Ishikawa (cell line): ENCODE measurements at regions not wholly inside any gene's neighbourhood (a gene's known extent, or its start where the extent isn't known, plus 50 kb on each side); places are given as distances from the start of the nearest gene placed in this dataset.

Experiments
- CEBPB ChIP-seq: IDR thresholded peaks from 2 replicates; pipeline ENCODE4 v1.6.1; 2012
- CREB1 ChIP-seq: IDR thresholded peaks from 2 replicates; pipeline ENCODE4 v1.6.1; 2012; ENCODE audit warnings: low read depth
- EGR1 ChIP-seq: IDR thresholded peaks from 2 replicates; pipeline ENCODE4 v1.6.1; 2012
- EP300 ChIP-seq: IDR thresholded peaks from 2 replicates; pipeline ENCODE4 v1.6.1; 2012; ENCODE audit warnings: borderline replicate concordance
- FOXM1 ChIP-seq: IDR thresholded peaks from 2 replicates; pipeline ENCODE4 v1.6.1; 2012; ENCODE audit warnings: low read depth, borderline replicate concordance
- NFIC ChIP-seq: IDR thresholded peaks from 2 replicates; pipeline ENCODE4 v1.6.1; 2012
- RAD21 ChIP-seq: IDR thresholded peaks from 2 replicates; pipeline ENCODE4 v1.6.1; 2012; ENCODE audit warnings: low read depth
- TAF1 ChIP-seq: IDR thresholded peaks from 2 replicates; pipeline ENCODE4 v1.6.1; 2012; ENCODE audit warnings: low read depth, mild to moderate bottlenecking
- TCF12 ChIP-seq: IDR thresholded peaks from 2 replicates; pipeline ENCODE4 v1.6.1; 2012; ENCODE audit warnings: low read depth
- TEAD4 ChIP-seq: IDR thresholded peaks from 2 replicates; pipeline ENCODE4 v1.6.1; 2012
- YY1 ChIP-seq: IDR thresholded peaks from 2 replicates; pipeline ENCODE4 v1.6.1; 2012; ENCODE audit warnings: low read depth
- ZBTB7A ChIP-seq: IDR thresholded peaks from 2 replicates; pipeline ENCODE4 v1.6.1; 2012; ENCODE audit warnings: low read depth
- TF ChIP-seq, protein P1 (sequence below): IDR thresholded peaks from 2 replicates; pipeline ENCODE4 v1.6.1; 2012
- TF ChIP-seq, protein P2 (sequence below): IDR thresholded peaks from 2 replicates; pipeline ENCODE4 v1.6.1; 2012
- TF ChIP-seq, protein P3 (sequence below): IDR thresholded peaks from 2 replicates; pipeline ENCODE4 v1.6.1; 2012; ENCODE audit warnings: low read depth, mild to moderate bottlenecking

DNA sequence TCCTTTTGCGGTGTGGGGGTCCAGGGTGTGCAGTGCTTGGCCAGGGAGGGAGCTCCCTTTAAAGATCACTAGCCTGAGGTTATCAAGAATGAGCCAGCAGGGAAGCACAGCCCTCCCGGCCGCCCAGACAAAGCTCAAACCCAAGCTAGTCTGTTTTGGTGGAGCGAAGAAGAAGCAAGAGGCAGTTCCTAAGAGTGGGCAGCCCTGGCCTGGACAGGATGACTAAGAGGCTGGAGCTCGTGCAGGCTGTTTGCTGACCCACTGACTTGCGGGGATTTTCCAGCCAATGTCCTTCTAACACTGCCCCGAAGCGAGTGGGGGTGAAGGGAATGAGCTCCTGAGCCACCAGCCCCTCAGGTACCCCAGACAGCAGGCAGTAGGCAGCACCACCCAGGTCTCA lies 134.4 kb downstream of the COPRS start:
- TF ChIP-seq EGR1, result no peak
- TF ChIP-seq, protein P1, sequence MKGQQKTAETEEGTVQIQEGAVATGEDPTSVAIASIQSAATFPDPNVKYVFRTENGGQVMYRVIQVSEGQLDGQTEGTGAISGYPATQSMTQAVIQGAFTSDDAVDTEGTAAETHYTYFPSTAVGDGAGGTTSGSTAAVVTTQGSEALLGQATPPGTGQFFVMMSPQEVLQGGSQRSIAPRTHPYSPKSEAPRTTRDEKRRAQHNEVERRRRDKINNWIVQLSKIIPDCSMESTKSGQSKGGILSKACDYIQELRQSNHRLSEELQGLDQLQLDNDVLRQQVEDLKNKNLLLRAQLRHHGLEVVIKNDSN, result no peak
- TF ChIP-seq, protein P2, sequence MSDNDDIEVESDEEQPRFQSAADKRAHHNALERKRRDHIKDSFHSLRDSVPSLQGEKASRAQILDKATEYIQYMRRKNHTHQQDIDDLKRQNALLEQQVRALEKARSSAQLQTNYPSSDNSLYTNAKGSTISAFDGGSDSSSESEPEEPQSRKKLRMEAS, result no peak
- no peak for TF ChIP-seq ZBTB7A
- no peak for TF ChIP-seq TCF12

DNA sequence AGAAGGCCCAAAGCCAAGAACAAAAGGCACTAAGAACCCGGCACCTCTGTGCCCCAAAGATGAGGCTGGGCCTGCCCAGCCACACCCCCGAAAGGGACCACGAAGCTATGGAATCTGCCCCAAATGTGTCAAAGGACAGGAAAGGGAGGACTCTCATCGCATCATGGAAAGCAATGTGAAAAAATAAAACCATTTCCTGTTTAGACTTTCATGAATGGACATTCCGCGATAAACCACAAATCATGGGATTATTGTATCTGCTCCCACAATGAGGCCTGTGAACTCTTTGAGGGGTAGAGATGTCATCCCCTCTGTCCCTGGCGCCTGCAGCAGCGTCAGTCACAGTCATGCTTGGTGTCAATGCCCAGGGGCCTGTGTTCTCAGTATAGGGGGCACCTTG lies 135.0 kb downstream of the COPRS start:
- TF ChIP-seq EP300 (no peak), CEBPB (no peak), TCF12 (no peak), TEAD4 (no peak), NFIC (no peak)
- TF ChIP-seq, protein P2, result no peak

DNA sequence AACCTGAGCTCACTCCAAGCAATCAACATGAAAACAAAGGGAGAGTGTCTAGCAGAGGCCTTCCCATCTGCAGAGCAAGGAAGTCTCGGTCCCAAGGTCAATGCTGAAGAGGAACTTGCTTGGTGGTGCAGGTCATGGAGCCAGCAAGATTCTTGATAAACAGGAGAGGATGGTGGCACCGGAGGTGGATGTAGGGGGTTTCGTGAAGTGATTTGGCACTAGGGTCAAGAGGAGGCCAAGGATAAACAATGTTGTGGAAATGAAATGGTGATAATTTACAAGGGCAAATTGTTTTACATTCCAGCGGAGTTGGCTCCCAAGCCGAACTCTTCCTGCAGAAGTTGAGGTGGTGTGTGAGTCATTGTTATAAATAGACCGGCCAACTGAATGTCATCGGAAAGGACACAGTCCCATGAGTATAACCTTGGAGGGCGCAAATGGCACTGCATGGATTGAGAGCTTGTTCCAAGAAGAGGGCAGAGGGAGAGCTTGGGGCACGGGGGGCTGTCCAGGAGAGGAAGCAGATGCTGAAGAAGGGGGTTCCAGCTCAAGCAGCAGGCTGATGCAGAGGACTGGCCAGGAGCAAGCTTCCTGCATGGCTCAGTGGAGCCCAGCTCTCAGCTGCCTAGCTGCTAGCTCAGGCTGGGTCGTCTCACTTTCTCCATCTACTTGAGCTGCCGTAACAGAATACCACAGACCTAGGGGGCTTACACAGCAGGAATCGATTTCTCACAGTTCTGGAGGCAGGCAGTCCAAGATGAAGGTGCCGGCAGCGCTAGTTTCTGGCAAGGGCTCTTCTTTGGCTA lies 136.6 kb downstream of the COPRS start:
- TF ChIP-seq ZBTB7A, result no peak
- TF ChIP-seq CREB1, result no peak
- no peak for TF ChIP-seq TAF1
- no peak for TF ChIP-seq RAD21
- no peak for TF ChIP-seq TEAD4
- TF ChIP-seq, protein P1, result no peak
- TF ChIP-seq YY1, result no peak

DNA sequence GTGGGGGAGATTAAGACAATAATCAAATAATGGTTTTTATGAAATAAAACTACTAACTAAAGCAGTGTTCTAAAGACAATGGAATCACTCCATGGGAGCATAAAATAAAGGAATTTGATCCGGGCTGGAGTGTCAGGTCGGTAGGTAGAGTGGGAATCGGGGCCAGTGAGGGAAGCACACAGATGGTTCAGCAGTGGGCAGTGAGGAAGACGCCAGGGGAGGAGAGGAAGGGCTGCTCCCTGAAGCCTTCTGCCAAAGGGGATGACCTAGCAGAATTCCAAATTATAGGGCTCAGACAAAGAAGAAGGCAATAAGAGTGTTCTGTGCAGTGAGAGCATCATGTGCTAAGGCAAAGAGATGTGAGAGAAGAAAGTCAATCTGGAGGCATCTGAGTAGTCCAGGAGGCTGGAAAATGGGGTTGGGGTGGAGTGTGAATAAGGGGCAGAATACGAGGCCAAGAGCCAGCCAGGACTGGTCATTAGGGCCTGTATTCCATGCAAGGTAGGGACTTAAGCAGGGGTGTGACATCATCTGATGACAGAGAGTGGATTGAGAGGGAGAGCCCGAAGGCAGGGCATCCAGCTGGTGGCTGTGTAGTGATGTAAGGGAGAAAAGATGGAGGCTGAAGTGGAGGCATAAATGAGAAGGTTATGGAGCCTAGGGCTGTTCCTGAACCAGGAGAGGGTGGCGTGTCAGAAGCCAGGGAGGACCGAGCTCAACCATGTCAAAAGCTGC lies 137.6 kb downstream of the COPRS start:
- TF ChIP-seq TEAD4 (no peak), NFIC (no peak), CEBPB (no peak), RAD21 (no peak), YY1 (no peak), TAF1 (no peak), CREB1 (no peak), ZBTB7A (no peak), TCF12 (no peak), EP300 (no peak), FOXM1 (no peak), EGR1 (no peak)
- TF ChIP-seq, protein P2, result no peak
- TF ChIP-seq, protein P3, sequence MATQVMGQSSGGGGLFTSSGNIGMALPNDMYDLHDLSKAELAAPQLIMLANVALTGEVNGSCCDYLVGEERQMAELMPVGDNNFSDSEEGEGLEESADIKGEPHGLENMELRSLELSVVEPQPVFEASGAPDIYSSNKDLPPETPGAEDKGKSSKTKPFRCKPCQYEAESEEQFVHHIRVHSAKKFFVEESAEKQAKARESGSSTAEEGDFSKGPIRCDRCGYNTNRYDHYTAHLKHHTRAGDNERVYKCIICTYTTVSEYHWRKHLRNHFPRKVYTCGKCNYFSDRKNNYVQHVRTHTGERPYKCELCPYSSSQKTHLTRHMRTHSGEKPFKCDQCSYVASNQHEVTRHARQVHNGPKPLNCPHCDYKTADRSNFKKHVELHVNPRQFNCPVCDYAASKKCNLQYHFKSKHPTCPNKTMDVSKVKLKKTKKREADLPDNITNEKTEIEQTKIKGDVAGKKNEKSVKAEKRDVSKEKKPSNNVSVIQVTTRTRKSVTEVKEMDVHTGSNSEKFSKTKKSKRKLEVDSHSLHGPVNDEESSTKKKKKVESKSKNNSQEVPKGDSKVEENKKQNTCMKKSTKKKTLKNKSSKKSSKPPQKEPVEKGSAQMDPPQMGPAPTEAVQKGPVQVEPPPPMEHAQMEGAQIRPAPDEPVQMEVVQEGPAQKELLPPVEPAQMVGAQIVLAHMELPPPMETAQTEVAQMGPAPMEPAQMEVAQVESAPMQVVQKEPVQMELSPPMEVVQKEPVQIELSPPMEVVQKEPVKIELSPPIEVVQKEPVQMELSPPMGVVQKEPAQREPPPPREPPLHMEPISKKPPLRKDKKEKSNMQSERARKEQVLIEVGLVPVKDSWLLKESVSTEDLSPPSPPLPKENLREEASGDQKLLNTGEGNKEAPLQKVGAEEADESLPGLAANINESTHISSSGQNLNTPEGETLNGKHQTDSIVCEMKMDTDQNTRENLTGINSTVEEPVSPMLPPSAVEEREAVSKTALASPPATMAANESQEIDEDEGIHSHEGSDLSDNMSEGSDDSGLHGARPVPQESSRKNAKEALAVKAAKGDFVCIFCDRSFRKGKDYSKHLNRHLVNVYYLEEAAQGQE, result no peak
- TF ChIP-seq, protein P1, result no peak

DNA sequence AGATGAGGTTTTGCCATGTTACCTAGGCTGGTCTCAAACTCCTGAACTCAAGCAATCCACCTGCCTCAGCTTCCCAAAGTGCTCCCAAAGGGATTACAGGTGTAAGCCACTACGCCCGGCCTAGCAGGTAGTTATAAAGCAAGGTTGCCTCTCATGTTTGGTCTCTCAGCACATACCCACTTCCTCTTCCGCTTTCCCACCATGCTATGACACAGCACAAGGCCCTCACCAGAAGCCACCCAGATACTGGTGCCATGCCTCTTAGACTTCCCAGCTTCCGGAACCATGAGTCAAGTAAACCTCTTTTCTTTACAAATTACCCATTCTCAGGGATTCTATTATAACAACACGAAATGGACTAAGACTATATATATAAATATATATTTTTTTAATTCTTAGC lies 143.6 kb downstream of the COPRS start:
- TF ChIP-seq ZBTB7A, result no peak
- TF ChIP-seq TAF1, result no peak
- TF ChIP-seq, protein P3, result no peak
- no peak for TF ChIP-seq FOXM1
- TF ChIP-seq EGR1, result no peak
- TF ChIP-seq EP300, result no peak
- no peak for TF ChIP-seq NFIC
- no peak for TF ChIP-seq TEAD4
- TF ChIP-seq RAD21, result no peak
- TF ChIP-seq, protein P1, result no peak
- TF ChIP-seq CEBPB, result no peak
- TF ChIP-seq TCF12, result no peak
- no peak for TF ChIP-seq CREB1
